Loucy (cell line): ENCODE measurements at regions not wholly inside any gene's neighbourhood (a gene's known extent, or its start where the extent isn't known, plus 50 kb on each side); places are given as distances from the start of the nearest gene placed in this dataset.

Experiments
- H2AFZ ChIP-seq: fragments of 200-600 bp; sonication (generic); 2 replicates; pipeline ENCODE4 v1.6.0; 2016; ENCODE audit warnings: antibody characterized with exemption, mild to moderate bottlenecking, low read length, moderate library complexity
- H3F3A ChIP-seq: fragments of 200-600 bp; 2 replicates; pipeline ENCODE4 v1.6.0; 2016; ENCODE audit warnings: antibody characterized with exemption, low read depth, mild to moderate bottlenecking
- H3K27me3 ChIP-seq: fragments of 200-600 bp; sonication (generic); 2 replicates; pipeline ENCODE4 v1.6.1; 2014; ENCODE audit warnings: low read length, mild to moderate bottlenecking; ENCODE audit not compliant: insufficient read depth, poor library complexity, severe bottlenecking
- H3K36me3 ChIP-seq: fragments of 200-600 bp; sonication (generic); 2 replicates; pipeline ENCODE4 v1.6.1; 2016; ENCODE audit warnings: low read length; ENCODE audit not compliant: insufficient read depth
- H3K4me1 ChIP-seq: fragments of 200-600 bp; sonication (generic); 2 replicates; pipeline ENCODE4 v1.5.1; 2014; ENCODE audit warnings: low read length, mild to moderate bottlenecking; ENCODE audit not compliant: insufficient read depth, poor library complexity, severe bottlenecking
- H3K4me2 ChIP-seq: fragments of 200-600 bp; sonication (generic); 2 replicates; pipeline ENCODE4 v1.6.0; 2014; ENCODE audit warnings: antibody characterized with exemption, low read length, low read depth, mild to moderate bottlenecking; ENCODE audit not compliant: poor library complexity, severe bottlenecking
- H3K4me3 ChIP-seq: fragments of 200-600 bp; sonication (generic); 2 replicates; pipeline ENCODE4 v1.5.1; 2014; ENCODE audit warnings: low read length, mild to moderate bottlenecking, mixed read lengths; ENCODE audit not compliant: poor library complexity, severe bottlenecking
- H3K79me2 ChIP-seq: fragments of 200-600 bp; sonication (generic); 2 replicates; pipeline ENCODE4 v1.6.1; 2014; ENCODE audit warnings: low read length; ENCODE audit not compliant: insufficient read depth
- H3K9ac ChIP-seq: fragments of 200-600 bp; sonication (generic); 2 replicates; pipeline ENCODE4 v1.6.0; 2014; ENCODE audit warnings: mild to moderate bottlenecking, low read depth, low read length, moderate library complexity; ENCODE audit not compliant: poor library complexity, severe bottlenecking
- H3K9me2 ChIP-seq: fragments of 200-600 bp; sonication (generic); replicated peaks from 2 replicates; pipeline ENCODE4 v1.6.1; 2016; ENCODE audit warnings: low read depth, low read length, mixed read lengths
- H3K9me3 ChIP-seq: fragments of 200-600 bp; sonication (generic); 2 replicates; pipeline ENCODE4 v1.6.1; 2014; ENCODE audit warnings: mild to moderate bottlenecking, antibody characterized with exemption, low read length, low read depth; ENCODE audit not compliant: insufficient read depth
- H4K20me1 ChIP-seq: fragments of 200-600 bp; sonication (generic); 2 replicates; pipeline ENCODE4 v1.6.0; 2014; ENCODE audit warnings: antibody characterized with exemption, low read length, mild to moderate bottlenecking; ENCODE audit not compliant: insufficient read depth, poor library complexity, severe bottlenecking
- CTCF ChIP-seq: fragments of 200-600 bp; sonication (generic); conservative IDR thresholded peaks from 2 replicates; pipeline ENCODE4 v1.5.1; 2014; ENCODE audit warnings: mild to moderate bottlenecking, antibody characterized with exemption, low read length
- EZH2phosphoT487 ChIP-seq: fragments of 200-600 bp; IDR thresholded peaks from 2 replicates; pipeline ENCODE4 v1.6.1; 2018; ENCODE audit warnings: antibody characterized with exemption, mild to moderate bottlenecking, moderate library complexity, borderline replicate concordance

- no peaks in the 10 kb centered on the region for H3K79me2 ChIP-seq
- H2AFZ ChIP-seq = no peak overlapping the region
- no peaks in the 10 kb centered on the region for H3K4me1 ChIP-seq
- H3K4me3 ChIP-seq = no peak overlapping the region
- no peaks in the 10 kb centered on the region for H3F3A ChIP-seq
- no peaks in the 10 kb centered on the region for H3K9me3 ChIP-seq
- H3K4me2 ChIP-seq = no peak overlapping the region
- no peaks in the 10 kb centered on the region for H3K36me3 ChIP-seq
- no peak for TF ChIP-seq EZH2phosphoT487
- TF ChIP-seq CTCF = no peak
- H3K27me3 ChIP-seq = no peaks in the 10 kb centered on the region
- no peaks in the 10 kb centered on the region for H4K20me1 ChIP-seq
- no peak overlapping the region for H3K9ac ChIP-seq
- H3K9me2 ChIP-seq = no peaks in the 10 kb centered on the region
Observed at GRCh38 chr14:82488473-82488872, 954.8 kb upstream of the SEL1L start.

- no peaks in the 10 kb centered on the region for H4K20me1 ChIP-seq
- no peaks in the 10 kb centered on the region for H3K9me3 ChIP-seq
- H3K4me3 ChIP-seq = no peak overlapping the region
- H3K9ac ChIP-seq = no peak overlapping the region
- no peak overlapping the region for H3K4me2 ChIP-seq
- no peaks in the 10 kb centered on the region for H3K9me2 ChIP-seq
- no peak overlapping the region for H2AFZ ChIP-seq
- no peaks in the 10 kb centered on the region for H3K36me3 ChIP-seq
- no peaks in the 10 kb centered on the region for H3K79me2 ChIP-seq
- TF ChIP-seq EZH2phosphoT487 (no peak), CTCF (no peak)
- no peaks in the 10 kb centered on the region for H3K27me3 ChIP-seq
- H3K4me1 ChIP-seq = no peaks in the 10 kb centered on the region
- no peaks in the 10 kb centered on the region for H3F3A ChIP-seq
Observed at GRCh38 chr14:82490397-82490796, 956.7 kb upstream of the SEL1L start.

- no peak overlapping the region for H2AFZ ChIP-seq
- H3K4me3 ChIP-seq = no peak overlapping the region
- TF ChIP-seq EZH2phosphoT487 = no peak
- no peak for TF ChIP-seq CTCF
- no peak overlapping the region for H3K4me2 ChIP-seq
- no peak overlapping the region for H3K9ac ChIP-seq
- no peaks in the 10 kb centered on the region for H3K79me2 ChIP-seq
- H3K27me3 ChIP-seq = no peaks in the 10 kb centered on the region
- H3K36me3 ChIP-seq = no peaks in the 10 kb centered on the region
- H3F3A ChIP-seq = no peaks in the 10 kb centered on the region
- H3K9me3 ChIP-seq = no peaks in the 10 kb centered on the region
- no peaks in the 10 kb centered on the region for H4K20me1 ChIP-seq
- H3K9me2 ChIP-seq = no peaks in the 10 kb centered on the region
- H3K4me1 ChIP-seq = no peaks in the 10 kb centered on the region
Observed at GRCh38 chr14:82492157-82492556, 958.5 kb upstream of the SEL1L start.
